ENCODE measurements at regions not wholly inside any gene's neighbourhood (a gene's known extent, or its start where the extent isn't known, plus 50 kb on each side); places are given as distances from the start of the nearest gene placed in this dataset.
"Not testable (repeated sequence)": the region's sequence is repeated elsewhere in the genome, so short reads cannot be mapped to it uniquely, and the experiment has no call there.

DNA sequence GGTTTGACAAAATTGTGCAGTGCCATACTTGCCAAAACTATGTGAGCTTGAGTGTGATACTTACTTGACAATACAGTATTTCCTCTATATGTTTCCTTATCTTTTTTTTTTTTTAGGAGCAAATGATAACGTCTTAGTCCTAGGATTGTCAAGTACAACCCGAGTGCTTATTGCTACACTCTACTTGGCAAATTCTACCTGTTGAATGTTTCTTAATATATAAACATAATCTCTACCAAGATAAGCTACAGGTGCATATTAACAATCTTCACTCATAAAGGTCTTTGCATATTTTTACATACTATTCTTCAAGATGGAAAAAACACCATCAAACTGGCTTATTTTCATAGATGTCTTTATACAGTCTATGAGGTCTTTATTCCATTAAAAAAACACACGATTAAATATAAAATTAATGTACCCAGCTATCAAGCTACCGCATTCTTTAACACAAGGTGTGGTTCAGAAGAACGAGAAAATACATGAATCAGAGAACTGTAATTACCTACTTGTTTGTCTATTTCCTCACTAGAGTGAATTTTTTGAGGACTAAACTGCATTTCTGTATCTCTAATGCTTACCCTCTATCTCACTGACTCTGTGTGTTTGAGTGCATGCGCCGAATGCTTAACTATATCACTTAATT lies 76.1 kb upstream of the PDSS1 start:
- H3K27ac ChIP-seq (ENCODE audit: low read depth in 2 of 2, low read length in 2 of 2): no peak overlapping the region

DNA sequence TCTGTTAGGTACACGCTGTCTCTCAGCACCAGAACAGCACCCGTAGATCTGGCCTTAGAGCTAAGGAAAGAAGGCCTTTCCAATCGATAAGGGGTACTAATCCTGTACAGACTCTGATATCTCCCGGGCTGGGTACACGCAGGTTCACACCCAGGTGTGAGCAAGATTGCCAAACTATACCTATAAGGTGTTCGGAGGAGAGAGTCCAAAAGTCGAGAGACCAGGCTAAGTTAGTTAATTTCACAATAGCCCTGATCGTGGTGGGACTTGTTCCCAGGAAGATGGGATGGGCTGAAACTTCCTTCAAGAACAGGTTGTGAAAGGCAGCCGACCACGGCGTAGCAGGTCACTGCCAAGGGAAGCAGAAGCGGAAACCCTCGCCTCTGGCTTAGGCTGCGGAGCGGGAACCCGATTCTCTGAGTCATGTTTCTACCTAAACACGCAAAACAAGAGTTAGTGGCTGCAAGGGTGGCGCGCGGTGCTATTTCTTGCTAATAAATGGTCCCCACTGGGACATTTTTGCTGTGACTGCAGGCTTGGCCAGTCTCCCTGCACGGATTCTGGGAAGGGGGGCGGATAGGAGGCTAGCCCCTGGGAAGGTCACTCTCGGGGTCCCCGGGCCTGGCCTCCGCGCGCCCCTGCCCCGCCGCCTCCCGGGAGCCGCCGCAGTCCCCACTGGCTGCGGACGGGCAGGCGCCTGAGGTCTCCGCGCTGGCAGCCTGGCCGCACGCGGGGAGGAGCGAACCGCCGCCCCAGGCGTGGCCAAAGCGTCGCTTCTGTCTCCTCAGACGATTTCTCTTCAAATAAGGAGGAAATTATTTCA lies 75.4 kb upstream of the PDSS1 start:
- Histone ChIP-seq H3K9ac (ENCODE audit: low read depth in 1 of 2, low read length in 2 of 2) (peak overlapping the region; percentile 56 to 79), H3K27me3 (ENCODE audit: control insufficient read depth in 2 of 2, insufficient read depth in 2 of 2, low read length in 2 of 2) (peaks cover 0 to 3% of the 10 kb centered on the region in 2 donors), H3K4me1 (ENCODE audit: control insufficient read depth in 2 of 2, insufficient read depth in 2 of 2, low read length in 2 of 2) (peaks cover 3 to 12% of the 10 kb centered on the region in 2 donors), H3K9me3 (ENCODE audit: control insufficient read depth in 2 of 2, low read length in 2 of 2) (no peaks in the 10 kb centered on the region), H3K27ac (ENCODE audit: low read depth in 2 of 2, low read length in 2 of 2) (peak overlapping the region; percentile 48 to 65), H3K36me3 (ENCODE audit: control insufficient read depth in 2 of 2, insufficient read depth in 2 of 2, low read length in 2 of 2) (no peaks in the 10 kb centered on the region), H3K4me3 (ENCODE audit: low read length in 2 of 2) (peak overlapping the region; percentile 66 to 77)

More for the DNA sequence above, 76.1 kb upstream of the PDSS1 start:
- H3K27me3 ChIP-seq (ENCODE audit: control insufficient read depth in 2 of 2, insufficient read depth in 2 of 2, low read length in 2 of 2): peaks cover 0 to 3% of the 10 kb centered on the region in 2 donors
- H3K9me3 ChIP-seq (ENCODE audit: control insufficient read depth in 2 of 2, low read length in 2 of 2): no peaks in the 10 kb centered on the region
- no peak overlapping the region for H3K4me3 ChIP-seq (ENCODE audit: low read length in 2 of 2)
- H3K4me1 ChIP-seq (ENCODE audit: control insufficient read depth in 2 of 2, insufficient read depth in 2 of 2, low read length in 2 of 2): peaks cover 3 to 16% of the 10 kb centered on the region in 2 donors
- no peaks in the 10 kb centered on the region for H3K36me3 ChIP-seq (ENCODE audit: control insufficient read depth in 2 of 2, insufficient read depth in 2 of 2, low read length in 2 of 2)
- H3K9ac ChIP-seq (ENCODE audit: low read depth in 1 of 2, low read length in 2 of 2): no peak overlapping the region

GRCh38 chr10:26622891-26623290 lies 74.6 kb upstream of the PDSS1 start:
- Histone ChIP-seq H3K27ac (ENCODE audit: low read depth in 2 of 2, low read length in 2 of 2) (no peak overlapping the region), H3K9ac (ENCODE audit: low read depth in 1 of 2, low read length in 2 of 2) (peak overlapping the region in 1 of 2 donors; percentile 79), H3K4me3 (ENCODE audit: low read length in 2 of 2) (peak overlapping the region in 1 of 2 donors; percentile 77), H3K4me1 (ENCODE audit: control insufficient read depth in 2 of 2, insufficient read depth in 2 of 2, low read length in 2 of 2) (peaks cover 3 to 12% of the 10 kb centered on the region in 2 donors), H3K36me3 (ENCODE audit: control insufficient read depth in 2 of 2, insufficient read depth in 2 of 2, low read length in 2 of 2) (no peaks in the 10 kb centered on the region), H3K27me3 (ENCODE audit: control insufficient read depth in 2 of 2, insufficient read depth in 2 of 2, low read length in 2 of 2) (peaks cover 0 to 3% of the 10 kb centered on the region in 2 donors), H3K9me3 (ENCODE audit: control insufficient read depth in 2 of 2, low read length in 2 of 2) (no peaks in the 10 kb centered on the region)

DNA sequence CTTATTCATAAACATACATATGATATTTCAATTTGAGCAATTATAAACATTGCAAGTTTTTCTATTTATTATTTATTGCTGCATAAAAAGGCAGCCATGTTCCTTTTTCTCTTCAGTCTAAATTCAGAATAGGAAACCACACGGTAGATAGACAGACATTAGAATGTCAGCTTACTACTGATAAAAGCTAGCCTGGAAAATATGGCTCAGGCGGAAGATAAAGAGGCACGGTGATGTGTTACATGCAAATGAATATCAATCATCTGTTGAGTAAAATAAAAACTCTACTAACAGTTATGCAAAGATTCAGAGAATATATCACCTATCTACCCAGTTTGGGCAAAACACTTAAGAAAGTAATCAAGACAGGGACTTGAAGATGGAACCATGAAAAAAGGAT lies 73.5 kb upstream of the PDSS1 start:
- Histone ChIP-seq H3K27me3 (ENCODE audit: control insufficient read depth in 2 of 2, insufficient read depth in 2 of 2, low read length in 2 of 2) (peaks cover 0 to 3% of the 10 kb centered on the region in 2 donors), H3K9ac (ENCODE audit: low read depth in 1 of 2, low read length in 2 of 2) (no peak overlapping the region), H3K9me3 (ENCODE audit: control insufficient read depth in 2 of 2, low read length in 2 of 2) (no peaks in the 10 kb centered on the region), H3K4me3 (ENCODE audit: low read length in 2 of 2) (no peak overlapping the region), H3K27ac (ENCODE audit: low read depth in 2 of 2, low read length in 2 of 2) (no peak overlapping the region), H3K36me3 (ENCODE audit: control insufficient read depth in 2 of 2, insufficient read depth in 2 of 2, low read length in 2 of 2) (no peaks in the 10 kb centered on the region), H3K4me1 (ENCODE audit: control insufficient read depth in 2 of 2, insufficient read depth in 2 of 2, low read length in 2 of 2) (peaks cover 3 to 12% of the 10 kb centered on the region in 2 donors)

- peaks cover 3 to 12% of the 10 kb centered on the region in 2 donors for H3K4me1 ChIP-seq (ENCODE audit: control insufficient read depth in 2 of 2, insufficient read depth in 2 of 2, low read length in 2 of 2)
Observed at GRCh38 chr10:26626066-26626465, 71.4 kb upstream of the PDSS1 start.

GRCh38 chr10:26627324-26627723 lies 70.2 kb upstream of the PDSS1 start:
- no peak overlapping the region for H3K9ac ChIP-seq (ENCODE audit: low read depth in 1 of 2, low read length in 2 of 2)
- no peaks in the 10 kb centered on the region for H3K9me3 ChIP-seq (ENCODE audit: control insufficient read depth in 2 of 2, low read length in 2 of 2)
- H3K36me3 ChIP-seq (ENCODE audit: control insufficient read depth in 2 of 2, insufficient read depth in 2 of 2, low read length in 2 of 2): no peaks in the 10 kb centered on the region
- peaks cover 0 to 5% of the 10 kb centered on the region in 2 donors for H3K4me1 ChIP-seq (ENCODE audit: control insufficient read depth in 2 of 2, insufficient read depth in 2 of 2, low read length in 2 of 2)
- H3K27me3 ChIP-seq (ENCODE audit: control insufficient read depth in 2 of 2, insufficient read depth in 2 of 2, low read length in 2 of 2): peaks cover 0 to 3% of the 10 kb centered on the region in 2 donors
- H3K4me3 ChIP-seq (ENCODE audit: low read length in 2 of 2): no peak overlapping the region
- no peak overlapping the region for H3K27ac ChIP-seq (ENCODE audit: low read depth in 2 of 2, low read length in 2 of 2)

More at GRCh38 chr10:26626066-26626465, 71.4 kb upstream of the PDSS1 start:
- Histone ChIP-seq H3K27ac (ENCODE audit: low read depth in 2 of 2, low read length in 2 of 2) (no peak overlapping the region), H3K9ac (ENCODE audit: low read depth in 1 of 2, low read length in 2 of 2) (no peak overlapping the region), H3K36me3 (ENCODE audit: control insufficient read depth in 2 of 2, insufficient read depth in 2 of 2, low read length in 2 of 2) (no peaks in the 10 kb centered on the region), H3K27me3 (ENCODE audit: control insufficient read depth in 2 of 2, insufficient read depth in 2 of 2, low read length in 2 of 2) (peaks cover 0 to 3% of the 10 kb centered on the region in 2 donors), H3K4me3 (ENCODE audit: low read length in 2 of 2) (no peak overlapping the region), H3K9me3 (ENCODE audit: control insufficient read depth in 2 of 2, low read length in 2 of 2) (no peaks in the 10 kb centered on the region)

DNA sequence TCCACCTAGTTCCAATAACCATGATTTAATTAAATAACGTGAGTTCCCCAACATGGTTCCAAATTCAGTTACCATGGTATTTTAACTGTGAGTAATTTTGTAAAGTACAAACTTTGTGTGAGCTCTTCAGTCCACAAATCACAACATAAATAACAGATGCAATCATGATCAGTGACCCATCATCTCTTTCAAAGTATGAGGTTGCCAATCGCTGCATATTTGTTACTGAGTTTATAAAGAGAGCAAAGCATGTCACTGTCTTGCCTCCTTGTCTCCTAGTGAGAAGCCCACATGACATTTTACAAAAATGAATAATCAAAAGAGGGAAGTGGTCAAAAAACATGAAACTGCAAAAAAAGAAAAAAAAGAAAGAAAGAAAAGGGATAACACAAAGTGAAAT lies 69.1 kb upstream of the PDSS1 start:
- Histone ChIP-seq H3K4me1 (ENCODE audit: control insufficient read depth in 2 of 2, insufficient read depth in 2 of 2, low read length in 2 of 2) (no peaks in the 10 kb centered on the region), H3K27me3 (ENCODE audit: control insufficient read depth in 2 of 2, insufficient read depth in 2 of 2, low read length in 2 of 2) (peaks cover 0 to 3% of the 10 kb centered on the region in 2 donors), H3K4me3 (ENCODE audit: low read length in 2 of 2) (no peak overlapping the region), H3K27ac (ENCODE audit: low read depth in 2 of 2, low read length in 2 of 2) (no peak overlapping the region), H3K9ac (ENCODE audit: low read depth in 1 of 2, low read length in 2 of 2) (no peak overlapping the region), H3K36me3 (ENCODE audit: control insufficient read depth in 2 of 2, insufficient read depth in 2 of 2, low read length in 2 of 2) (no peaks in the 10 kb centered on the region), H3K9me3 (ENCODE audit: control insufficient read depth in 2 of 2, low read length in 2 of 2) (no peaks in the 10 kb centered on the region)

GRCh38 chr10:26632171-26632570 lies 65.3 kb upstream of the PDSS1 start:
- not testable (repeated sequence) for H3K36me3 ChIP-seq (ENCODE audit: control insufficient read depth in 2 of 2, insufficient read depth in 2 of 2, low read length in 2 of 2); H3K27me3 ChIP-seq (ENCODE audit: control insufficient read depth in 2 of 2, insufficient read depth in 2 of 2, low read length in 2 of 2); H3K9me3 ChIP-seq (ENCODE audit: control insufficient read depth in 2 of 2, low read length in 2 of 2); H3K9ac ChIP-seq (ENCODE audit: low read depth in 1 of 2, low read length in 2 of 2); H3K4me3 ChIP-seq (ENCODE audit: low read length in 2 of 2); H3K27ac ChIP-seq (ENCODE audit: low read depth in 2 of 2, low read length in 2 of 2); H3K4me1 ChIP-seq (ENCODE audit: control insufficient read depth in 2 of 2, insufficient read depth in 2 of 2, low read length in 2 of 2)

- H3K27me3 ChIP-seq (ENCODE audit: control insufficient read depth in 2 of 2, insufficient read depth in 2 of 2, low read length in 2 of 2); H3K9me3 ChIP-seq (ENCODE audit: control insufficient read depth in 2 of 2, low read length in 2 of 2); H3K4me3 ChIP-seq (ENCODE audit: low read length in 2 of 2); H3K27ac ChIP-seq (ENCODE audit: low read depth in 2 of 2, low read length in 2 of 2); H3K4me1 ChIP-seq (ENCODE audit: control insufficient read depth in 2 of 2, insufficient read depth in 2 of 2, low read length in 2 of 2); H3K9ac ChIP-seq (ENCODE audit: low read depth in 1 of 2, low read length in 2 of 2); H3K36me3 ChIP-seq (ENCODE audit: control insufficient read depth in 2 of 2, insufficient read depth in 2 of 2, low read length in 2 of 2): not testable (repeated sequence)
Observed at GRCh38 chr10:26634111-26634510, 63.4 kb upstream of the PDSS1 start.

DNA sequence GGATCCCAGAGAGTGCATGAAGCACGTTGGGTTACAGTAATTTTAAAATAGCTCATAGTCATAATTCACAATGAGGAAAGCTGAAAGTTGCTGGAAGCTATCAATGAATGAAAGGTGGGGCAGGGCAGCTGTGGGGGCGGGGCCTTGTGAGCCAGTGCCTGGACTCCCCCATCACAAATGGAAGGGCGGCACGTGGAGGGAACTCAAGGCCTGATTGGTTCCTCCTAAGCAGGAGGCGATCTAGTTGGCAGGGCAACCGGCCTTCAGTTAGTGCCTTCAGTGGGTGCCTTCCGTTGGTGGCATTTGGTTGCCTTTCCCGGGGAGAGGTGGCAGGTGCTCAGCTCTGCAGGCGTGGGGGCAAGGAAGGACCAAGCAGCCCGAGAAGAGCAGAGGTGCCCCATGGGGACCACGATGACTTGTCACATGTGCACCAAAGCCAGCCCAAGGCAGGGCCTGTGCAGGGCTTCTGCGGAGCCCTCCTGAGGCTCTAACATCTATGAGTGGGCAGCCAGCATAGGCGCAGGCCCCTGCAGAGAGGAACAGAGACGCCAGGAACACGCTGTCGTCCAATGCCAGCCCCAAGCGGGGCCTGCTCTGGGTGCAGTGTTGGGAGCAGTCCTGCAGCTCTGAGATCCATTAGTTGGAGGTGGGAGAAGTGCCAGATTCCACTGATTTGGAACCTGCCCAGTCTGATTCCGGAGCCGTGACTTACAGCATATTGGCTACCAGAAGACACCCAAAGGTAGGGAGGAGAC lies 59.8 kb upstream of the PDSS1 start:
- Histone ChIP-seq H3K27me3 (ENCODE audit: control insufficient read depth in 2 of 2, insufficient read depth in 2 of 2, low read length in 2 of 2) (no peaks in the 10 kb centered on the region), H3K9ac (ENCODE audit: low read depth in 1 of 2, low read length in 2 of 2) (no peak overlapping the region), H3K4me3 (ENCODE audit: low read length in 2 of 2) (no peak overlapping the region), H3K36me3 (ENCODE audit: control insufficient read depth in 2 of 2, insufficient read depth in 2 of 2, low read length in 2 of 2) (no peaks in the 10 kb centered on the region), H3K4me1 (ENCODE audit: control insufficient read depth in 2 of 2, insufficient read depth in 2 of 2, low read length in 2 of 2) (no peaks in the 10 kb centered on the region), H3K27ac (ENCODE audit: low read depth in 2 of 2, low read length in 2 of 2) (no peak overlapping the region), H3K9me3 (ENCODE audit: control insufficient read depth in 2 of 2, low read length in 2 of 2) (no peaks in the 10 kb centered on the region)

All from mucosa of rectum (tissue), 2 donors.